Activated naive CD8-positive, alpha-beta T cell treated with anti-CD3 and anti-CD28 coated beads for 36 hours (primary cell): ENCODE measurements at regions not wholly inside any gene's neighbourhood (a gene's known extent, or its start where the extent isn't known, plus 50 kb on each side); places are given as distances from the start of the nearest gene placed in this dataset.

Source experiments
- DNase-seq: peaks from one replicate; pipeline ENCODE4 v3.0.0; 2021
- H3K27ac Mint-ChIP-seq: one replicate; pipeline ENCODE4 v1.8.0; 2022; ENCODE audit warnings: mild to moderate bottlenecking, moderate library complexity, mixed read lengths
- H3K27me3 Mint-ChIP-seq: one replicate; pipeline ENCODE4 v1.8.0; 2022; ENCODE audit warnings: mild to moderate bottlenecking, mixed read lengths
- H3K36me3 Mint-ChIP-seq: one replicate; pipeline ENCODE4 v1.8.0; 2021; ENCODE audit warnings: mild to moderate bottlenecking, mixed read lengths
- H3K4me1 Mint-ChIP-seq: one replicate; pipeline ENCODE4 v1.8.0; 2021; ENCODE audit warnings: mixed read lengths
- H3K4me3 Mint-ChIP-seq: one replicate; pipeline ENCODE4 v1.8.0; 2022; ENCODE audit warnings: mild to moderate bottlenecking, moderate library complexity, mixed read lengths
- H3K9me3 Mint-ChIP-seq: one replicate; pipeline ENCODE4 v1.8.0; 2022; ENCODE audit warnings: mixed read lengths

DNA sequence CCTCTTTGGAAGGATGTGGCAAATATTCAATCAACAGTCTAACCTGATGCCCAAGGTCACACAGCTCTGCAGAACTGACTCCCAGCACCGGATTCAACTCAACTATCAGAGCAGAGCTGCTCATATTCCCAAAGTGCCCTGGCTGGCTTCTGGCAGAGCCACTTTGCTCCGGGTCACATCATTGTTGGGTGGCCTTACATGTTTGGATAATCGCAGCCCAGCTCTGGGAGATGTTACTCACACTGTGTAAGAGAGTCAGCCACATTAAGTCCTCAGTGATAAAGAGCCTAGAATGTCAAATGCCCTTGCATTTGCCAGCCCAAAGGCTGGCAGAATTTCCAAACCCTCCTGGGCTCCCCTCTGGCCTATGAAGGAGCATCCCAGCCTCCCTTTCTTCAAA, 79.8 kb upstream of the PDE1C start:
- H3K27ac Mint-ChIP-seq = no peak overlapping the region
- H3K36me3 Mint-ChIP-seq = no peaks in the 10 kb centered on the region
- no peaks in the 10 kb centered on the region for H3K4me1 Mint-ChIP-seq
- no peak for DNase-seq
- H3K4me3 Mint-ChIP-seq = no peak overlapping the region
- no peaks in the 10 kb centered on the region for H3K9me3 Mint-ChIP-seq
- no peaks in the 10 kb centered on the region for H3K27me3 Mint-ChIP-seq

DNA sequence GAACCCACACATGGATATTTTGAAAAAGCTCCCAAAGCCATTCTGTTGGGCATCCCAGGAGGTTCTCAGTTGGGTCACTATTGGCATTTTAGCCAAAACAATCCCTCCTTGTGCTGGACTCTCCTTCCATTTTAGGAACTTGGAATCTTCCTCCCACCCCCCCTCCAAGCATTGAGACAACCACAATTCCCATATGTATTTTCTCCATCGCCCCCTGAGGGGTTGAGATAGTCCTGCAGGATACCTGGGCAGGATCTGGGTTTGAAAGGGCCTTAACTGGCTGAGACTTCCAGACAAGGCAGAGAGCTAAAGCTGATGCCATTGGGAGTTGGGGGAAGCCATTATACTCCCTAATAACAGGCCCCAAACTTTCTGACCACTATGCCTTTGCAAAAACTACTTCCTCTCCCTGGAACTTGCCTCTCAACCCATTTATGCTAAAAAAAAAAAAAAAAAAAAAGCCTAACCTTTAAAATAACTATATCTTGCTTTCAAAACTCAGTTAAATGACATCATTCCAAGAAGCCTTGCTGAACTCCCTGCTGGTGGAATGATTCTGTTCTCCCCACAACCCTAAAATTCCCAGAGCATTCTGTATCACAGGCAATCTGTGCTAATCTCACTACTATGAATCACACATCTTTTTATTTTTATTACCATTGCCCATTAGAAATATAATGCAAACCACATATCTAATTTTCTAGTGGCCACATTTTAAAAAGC, 77.5 kb upstream of the PDE1C start:
- H3K27ac Mint-ChIP-seq = no peak overlapping the region
- DNase-seq = no peak
- H3K9me3 Mint-ChIP-seq = no peaks in the 10 kb centered on the region
- H3K4me3 Mint-ChIP-seq = no peak overlapping the region
- H3K27me3 Mint-ChIP-seq = no peaks in the 10 kb centered on the region
- no peaks in the 10 kb centered on the region for H3K4me1 Mint-ChIP-seq
- H3K36me3 Mint-ChIP-seq = no peaks in the 10 kb centered on the region

DNA sequence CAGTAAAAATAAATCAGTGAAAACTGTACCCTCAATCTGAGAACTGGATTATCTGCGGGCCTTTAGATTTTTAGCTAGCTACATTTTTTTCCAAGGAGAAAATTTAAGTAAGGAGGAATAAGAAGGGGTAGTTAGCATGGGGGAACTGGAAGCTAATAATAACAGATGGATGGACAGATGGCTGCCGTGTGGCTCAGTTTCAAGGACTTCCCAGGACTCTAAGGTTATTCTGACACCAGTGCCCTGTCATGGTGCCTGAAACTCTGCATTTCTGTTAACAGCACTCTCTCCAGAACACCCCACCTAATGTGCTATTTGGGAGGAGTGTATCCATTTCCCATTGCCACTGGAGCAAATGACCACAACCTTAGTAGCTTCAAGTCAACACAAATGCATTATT, 75.7 kb upstream of the PDE1C start:
- Mint-ChIP-seq H3K9me3 (no peaks in the 10 kb centered on the region), H3K4me3 (no peak overlapping the region), H3K36me3 (no peaks in the 10 kb centered on the region), H3K27ac (no peak overlapping the region), H3K4me1 (no peaks in the 10 kb centered on the region), H3K27me3 (no peaks in the 10 kb centered on the region)
- DNase-seq = no peak

DNA sequence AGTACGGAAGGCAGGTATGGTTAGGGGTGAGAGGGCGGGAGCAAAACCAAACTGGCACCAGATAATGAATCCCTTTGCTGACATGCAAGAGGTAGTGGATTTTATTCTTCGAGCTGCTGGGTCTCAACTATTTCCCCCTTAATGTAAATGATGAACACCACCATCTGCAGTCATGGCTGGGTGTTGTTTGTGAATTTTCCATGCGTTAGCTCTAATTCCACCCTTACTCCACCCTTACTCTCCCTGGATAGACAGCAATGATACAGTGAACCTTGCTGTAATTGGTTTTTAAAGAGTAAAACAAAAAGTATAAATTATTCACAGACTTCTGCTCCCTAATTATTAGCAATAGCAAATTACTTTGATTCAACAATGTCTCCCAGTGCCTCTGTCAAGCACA, 74.5 kb upstream of the PDE1C start:
- no peak for DNase-seq
- Mint-ChIP-seq H3K36me3 (no peaks in the 10 kb centered on the region), H3K4me3 (no peak overlapping the region), H3K4me1 (no peaks in the 10 kb centered on the region), H3K9me3 (no peaks in the 10 kb centered on the region), H3K27me3 (no peaks in the 10 kb centered on the region), H3K27ac (no peak overlapping the region)

DNA sequence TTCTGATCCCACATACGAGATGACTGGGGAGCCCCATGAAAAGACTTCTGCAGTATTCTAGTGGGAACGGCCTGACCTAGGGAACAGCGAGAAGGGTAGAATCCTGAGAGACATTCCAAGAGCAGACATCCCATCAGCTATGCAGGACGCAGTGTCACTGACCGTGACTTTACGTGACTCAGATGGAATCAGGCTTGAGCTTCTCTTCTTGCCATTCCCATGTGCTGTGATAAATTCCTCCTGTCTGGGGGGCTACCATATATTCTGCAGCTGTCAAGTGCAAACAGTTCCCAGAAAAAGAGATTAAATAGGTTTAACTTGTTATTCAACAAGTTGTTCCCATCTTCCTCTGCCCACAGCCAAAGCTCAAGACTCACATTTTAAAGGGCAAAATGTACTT, 73.1 kb upstream of the PDE1C start:
- H3K4me3 Mint-ChIP-seq = no peak overlapping the region
- no peaks in the 10 kb centered on the region for H3K36me3 Mint-ChIP-seq
- H3K4me1 Mint-ChIP-seq = no peaks in the 10 kb centered on the region
- H3K9me3 Mint-ChIP-seq = no peaks in the 10 kb centered on the region
- H3K27ac Mint-ChIP-seq = no peak overlapping the region
- H3K27me3 Mint-ChIP-seq = no peaks in the 10 kb centered on the region
- DNase-seq = no peak

DNA sequence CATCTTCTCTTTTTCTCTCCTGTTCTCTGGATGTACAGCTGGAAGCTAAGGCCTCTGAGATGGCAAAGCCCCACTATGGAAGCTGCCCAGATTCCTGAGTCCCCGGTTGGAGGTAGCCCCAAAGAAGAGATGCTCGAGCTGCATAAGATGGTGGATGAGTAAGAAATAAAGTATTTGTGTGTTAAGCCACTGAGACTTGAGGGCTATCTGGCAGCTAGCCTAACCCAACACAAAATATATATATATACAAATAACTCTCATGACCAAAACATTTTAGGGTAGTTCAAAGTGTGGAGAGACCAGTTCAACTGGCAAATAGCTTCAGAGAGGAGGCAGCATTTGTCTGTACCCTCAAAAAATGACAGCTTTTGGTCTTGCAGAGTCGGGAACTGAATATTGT, 72.4 kb upstream of the PDE1C start:
- H3K4me1 Mint-ChIP-seq = no peaks in the 10 kb centered on the region
- H3K9me3 Mint-ChIP-seq = no peaks in the 10 kb centered on the region
- no peak overlapping the region for H3K4me3 Mint-ChIP-seq
- no peak for DNase-seq
- no peaks in the 10 kb centered on the region for H3K27me3 Mint-ChIP-seq
- no peaks in the 10 kb centered on the region for H3K36me3 Mint-ChIP-seq
- H3K27ac Mint-ChIP-seq = no peak overlapping the region

DNA sequence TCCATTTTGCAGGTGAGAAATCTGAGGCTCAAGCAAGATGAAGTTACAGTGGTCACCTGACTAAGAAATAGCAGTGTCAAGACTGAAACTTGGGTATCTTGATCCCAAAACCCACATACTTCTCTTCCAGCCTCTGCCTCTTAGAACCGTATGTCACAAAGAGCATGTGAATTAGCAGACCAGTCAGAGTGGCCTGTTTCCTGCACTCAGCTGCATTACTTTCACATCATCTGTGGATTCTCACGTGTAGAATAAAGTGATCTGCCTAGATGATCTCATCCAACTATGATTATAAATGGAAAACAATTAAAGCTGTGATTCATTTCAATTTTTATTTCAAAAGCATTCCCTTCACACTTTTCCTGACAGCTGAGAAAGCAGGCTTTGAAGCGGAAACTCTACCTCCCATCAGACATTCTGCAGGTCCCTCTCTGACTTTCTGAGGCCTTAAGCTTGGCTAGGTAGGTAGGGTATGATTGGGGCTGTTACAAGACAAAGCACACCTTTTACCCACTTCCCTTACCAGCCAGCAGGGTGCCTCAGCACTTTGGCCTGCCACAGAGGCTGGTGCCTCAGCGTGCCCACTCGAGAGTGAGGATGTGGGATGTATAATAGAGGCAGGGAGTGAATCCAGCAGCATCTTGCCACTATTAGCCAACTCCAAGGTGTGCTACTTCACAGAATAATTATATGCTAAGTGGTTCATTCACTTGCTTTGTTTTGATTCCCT, 70.2 kb upstream of the PDE1C start:
- H3K36me3 Mint-ChIP-seq = no peaks in the 10 kb centered on the region
- no peak for DNase-seq
- H3K9me3 Mint-ChIP-seq = peaks cover 4% of the 10 kb centered on the region
- H3K4me1 Mint-ChIP-seq = no peaks in the 10 kb centered on the region
- no peak overlapping the region for H3K27ac Mint-ChIP-seq
- no peaks in the 10 kb centered on the region for H3K27me3 Mint-ChIP-seq
- H3K4me3 Mint-ChIP-seq = no peak overlapping the region

DNA sequence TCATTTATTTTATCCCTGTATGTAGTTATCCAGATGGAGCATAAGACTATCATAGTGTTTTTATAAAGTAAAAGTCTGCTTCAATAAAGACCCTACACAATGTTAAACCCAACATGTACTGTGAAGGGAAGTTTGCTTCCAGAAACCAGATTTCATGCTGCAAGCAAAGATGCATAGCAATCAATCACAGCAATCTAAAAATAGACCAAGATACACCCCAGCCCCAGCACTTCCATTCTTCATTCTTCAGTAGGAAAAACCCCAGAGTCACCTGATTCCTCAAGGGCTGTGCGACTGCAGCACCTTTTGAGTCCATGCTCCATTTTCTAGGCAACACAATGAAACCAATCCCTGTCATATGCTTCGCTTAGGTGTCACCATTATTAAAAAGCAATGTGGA, 66.9 kb upstream of the PDE1C start:
- no peak overlapping the region for H3K27ac Mint-ChIP-seq
- H3K4me1 Mint-ChIP-seq = no peaks in the 10 kb centered on the region
- no peak overlapping the region for H3K4me3 Mint-ChIP-seq
- DNase-seq = no peak
- H3K27me3 Mint-ChIP-seq = no peaks in the 10 kb centered on the region
- H3K36me3 Mint-ChIP-seq = no peaks in the 10 kb centered on the region
- H3K9me3 Mint-ChIP-seq = peaks cover 9% of the 10 kb centered on the region

DNA sequence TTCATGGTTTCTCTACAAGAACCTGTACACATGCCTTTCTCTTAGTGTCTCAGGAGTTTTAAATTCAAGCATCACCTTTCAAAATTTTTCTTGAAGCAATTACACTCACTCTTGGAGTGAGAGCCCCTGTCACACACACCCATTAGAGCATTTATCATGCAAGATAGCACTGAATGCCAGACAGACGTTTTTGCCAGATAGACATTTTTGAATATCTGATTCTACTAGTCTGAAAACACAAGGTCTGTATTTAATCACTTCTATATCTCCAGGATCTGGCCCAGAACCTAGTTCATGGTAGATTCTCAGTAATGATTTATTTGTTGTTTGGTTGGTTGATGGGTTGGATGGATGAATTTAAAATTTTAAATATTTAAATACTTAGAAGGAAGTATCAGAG, 60.9 kb upstream of the PDE1C start:
- no peak for DNase-seq
- Mint-ChIP-seq H3K27me3 (no peaks in the 10 kb centered on the region), H3K9me3 (peaks cover 12% of the 10 kb centered on the region), H3K4me3 (no peak overlapping the region), H3K27ac (no peak overlapping the region), H3K36me3 (no peaks in the 10 kb centered on the region), H3K4me1 (no peaks in the 10 kb centered on the region)

DNA sequence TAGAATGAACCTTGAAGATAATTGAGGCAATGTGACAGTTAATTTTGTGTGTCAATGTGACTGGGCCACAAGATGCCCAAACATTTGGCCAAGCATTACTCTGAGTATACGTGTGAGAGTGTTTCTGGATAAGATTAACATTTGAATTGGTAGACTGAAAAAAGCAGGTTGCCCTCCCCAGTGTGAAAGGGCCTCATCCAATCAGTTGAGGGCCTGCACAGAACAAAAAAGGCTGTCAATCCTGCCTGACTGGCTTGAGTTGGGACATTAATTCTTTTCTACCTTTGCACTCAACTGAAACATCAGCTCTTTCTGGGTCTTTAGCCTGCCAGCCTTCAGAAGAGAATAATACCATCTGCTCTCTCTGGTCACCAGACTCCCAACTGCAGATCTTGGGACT, 56.6 kb upstream of the PDE1C start:
- DNase-seq = no peak
- Mint-ChIP-seq H3K27me3 (no peaks in the 10 kb centered on the region), H3K4me1 (no peaks in the 10 kb centered on the region), H3K36me3 (no peaks in the 10 kb centered on the region), H3K27ac (no peak overlapping the region), H3K4me3 (no peak overlapping the region), H3K9me3 (peaks cover 20% of the 10 kb centered on the region)
